Natural killer cell (primary cell): ENCODE measurements at regions not wholly inside any gene's neighbourhood (a gene's known extent, or its start where the extent isn't known, plus 50 kb on each side); places are given as distances from the start of the nearest gene placed in this dataset.

Experiments used
- ATAC-seq, 3 donors: fragments of 150-1000 bp in 2 of 3; fragments of 200-7000 bp in 1 of 3; cut with Tn5 transposase; 1 replicate in 1 of 3; 2 replicates in 2 of 3; pipeline ENCODE4 v1.10.0; 2021; ENCODE audit warnings: mild to moderate bottlenecking in 2 of 3, moderate library complexity in 2 of 3
- DNase-seq, 2 donors: peaks; one replicate each; pipeline versions ENCODE4 v3.0.0 to v3.0.0-alpha.2; 2013 to 2021; ENCODE audit warnings: mixed read lengths in 1 of 2
- H3K27ac ChIP-seq: one replicate; pipeline ENCODE4 v1.5.1; 2013; ENCODE audit warnings: mild to moderate bottlenecking, low read length
- H3K27me3 ChIP-seq: one replicate; pipeline ENCODE4 v1.6.1; 2013; ENCODE audit warnings: low read length; ENCODE audit not compliant: control insufficient read depth, insufficient read depth
- H3K36me3 ChIP-seq: one replicate; pipeline ENCODE4 v1.6.1; 2013; ENCODE audit warnings: low read length; ENCODE audit not compliant: control insufficient read depth, insufficient read depth
- H3K4me1 ChIP-seq: one replicate; pipeline ENCODE4 v1.6.1; 2013; ENCODE audit warnings: low read length; ENCODE audit not compliant: control insufficient read depth, insufficient read depth
- H3K4me3 ChIP-seq: one replicate; pipeline ENCODE4 v1.5.1; 2013; ENCODE audit warnings: low read length
- H3K9me3 ChIP-seq: one replicate; pipeline ENCODE4 v1.6.1; 2013; ENCODE audit warnings: low read length; ENCODE audit not compliant: control insufficient read depth, insufficient read depth
- H3K27ac Mint-ChIP-seq, 2 donors: one replicate each; pipeline ENCODE4 v1.8.0; 2022; ENCODE audit warnings: mild to moderate bottlenecking in 2 of 2, mixed read lengths in 2 of 2, moderate library complexity in 1 of 2
- H3K27me3 Mint-ChIP-seq, 2 donors: one replicate each; pipeline ENCODE4 v1.8.0; 2022; ENCODE audit warnings: low read depth in 2 of 2, mixed read lengths in 2 of 2
- H3K36me3 Mint-ChIP-seq: one replicate; pipeline ENCODE4 v1.8.0; 2022; ENCODE audit warnings: mixed read lengths
- H3K4me1 Mint-ChIP-seq, 2 donors: one replicate each; pipeline ENCODE4 v1.8.0; 2022; ENCODE audit warnings: mixed read lengths in 2 of 2
- H3K4me3 Mint-ChIP-seq: one replicate; pipeline ENCODE4 v1.8.0; 2022; ENCODE audit warnings: mild to moderate bottlenecking, moderate library complexity, mixed read lengths
- H3K9me3 Mint-ChIP-seq, 2 donors: one replicate each; pipeline ENCODE4 v1.8.0; 2022; ENCODE audit warnings: mixed read lengths in 2 of 2
- CTCF ChIP-seq: fragments of 200-600 bp; IDR thresholded peaks from one replicate; pipeline ENCODE4 v1.8.0; 2022; ENCODE audit warnings: antibody characterized with exemption
- WGBS: methylation state at CpG from one replicate; pipeline ENCODE4 v1.1.7; 2013; ENCODE audit warnings: missing lambda C conversion rate; ENCODE audit not compliant: insufficient coverage; 5-methylcytosine and 5-hydroxymethylcytosine counted together
- intact Hi-C: fragments of 100-400 bp; cut with micrococcal nuclease; formaldehyde crosslinking; loops from one replicate; pipeline ENCODE4 v1.14.2; 2022

- Mint-ChIP-seq H3K4me3 (no peak overlapping the region), H3K9me3 (peaks cover 14 to 16% of the 10 kb centered on the region in 2 donors), H3K4me1 (no peaks in the 10 kb centered on the region), H3K36me3 (peaks cover 6% of the 10 kb centered on the region), H3K27ac (no peak overlapping the region), H3K27me3 (no peaks in the 10 kb centered on the region)
- intact Hi-C loops, result no loop called here
- WGBS, result 86% methylated on average over 5 of the region's 5 CpGs
- DNase-seq, result no peak
- Histone ChIP-seq H3K9me3 (no peaks in the 10 kb centered on the region), H3K27me3 (no peaks in the 10 kb centered on the region), H3K27ac (no peak overlapping the region), H3K4me3 (no peak overlapping the region), H3K4me1 (no peaks in the 10 kb centered on the region), H3K36me3 (no peaks in the 10 kb centered on the region)
- ATAC-seq, result no peak
- TF ChIP-seq CTCF, result no peak
Measured at GRCh38 chr10:85256481-85256880, 928.1 kb downstream of the CCSER2 start.

GRCh38 chr10:85259908-85260307, 931.5 kb downstream of the CCSER2 start:
- no peak overlapping the region for H3K27ac Mint-ChIP-seq
- no peaks in the 10 kb centered on the region for H3K9me3 ChIP-seq
- H3K27me3 Mint-ChIP-seq, result no peaks in the 10 kb centered on the region
- TF ChIP-seq CTCF, result no peak
- 0% methylated on average over 3 of the region's 4 CpGs for WGBS
- no peaks in the 10 kb centered on the region for H3K27me3 ChIP-seq
- ATAC-seq (no peak), DNase-seq (no peak)
- H3K4me1 Mint-ChIP-seq, result no peaks in the 10 kb centered on the region
- H3K27ac ChIP-seq, result no peak overlapping the region
- H3K36me3 ChIP-seq, result no peaks in the 10 kb centered on the region
- intact Hi-C loops, result no loop called here
- no peaks in the 10 kb centered on the region for H3K4me1 ChIP-seq
- H3K9me3 Mint-ChIP-seq, result peaks cover 14 to 16% of the 10 kb centered on the region in 2 donors
- no peak overlapping the region for H3K4me3 ChIP-seq
- no peak overlapping the region for H3K4me3 Mint-ChIP-seq
- peaks cover 6% of the 10 kb centered on the region for H3K36me3 Mint-ChIP-seq

GRCh38 chr10:85262992-85263391, 934.6 kb downstream of the CCSER2 start:
- H3K4me1 Mint-ChIP-seq, result no peaks in the 10 kb centered on the region
- peaks cover 12 to 15% of the 10 kb centered on the region in 2 donors for H3K9me3 Mint-ChIP-seq
- Histone ChIP-seq H3K36me3 (no peaks in the 10 kb centered on the region), H3K4me1 (no peaks in the 10 kb centered on the region), H3K27me3 (no peaks in the 10 kb centered on the region), H3K9me3 (no peaks in the 10 kb centered on the region), H3K4me3 (no peak overlapping the region), H3K27ac (no peak overlapping the region)
- peaks cover 6% of the 10 kb centered on the region for H3K36me3 Mint-ChIP-seq
- no peak for ATAC-seq
- no peak for DNase-seq
- intact Hi-C loops, result no loop called here
- no peak for TF ChIP-seq CTCF
- H3K27ac Mint-ChIP-seq, result no peak overlapping the region
- no peak overlapping the region for H3K4me3 Mint-ChIP-seq
- no peaks in the 10 kb centered on the region for H3K27me3 Mint-ChIP-seq

- no peak for ATAC-seq
- no peak for DNase-seq
- Mint-ChIP-seq H3K9me3 (peaks cover 11 to 23% of the 10 kb centered on the region in 2 donors), H3K4me3 (no peak overlapping the region), H3K4me1 (no peaks in the 10 kb centered on the region), H3K27me3 (no peaks in the 10 kb centered on the region), H3K27ac (no peak overlapping the region), H3K36me3 (peaks cover 6% of the 10 kb centered on the region)
- Histone ChIP-seq H3K36me3 (no peaks in the 10 kb centered on the region), H3K9me3 (no peaks in the 10 kb centered on the region), H3K4me3 (no peak overlapping the region), H3K27me3 (no peaks in the 10 kb centered on the region), H3K27ac (no peak overlapping the region), H3K4me1 (no peaks in the 10 kb centered on the region)
- TF ChIP-seq CTCF, result no peak
- intact Hi-C loops, result no loop called here
Measured at GRCh38 chr10:85265121-85265520, 936.7 kb downstream of the CCSER2 start.
